ENCODE measurements at regions not wholly inside any gene's neighbourhood (a gene's known extent, or its start where the extent isn't known, plus 50 kb on each side); places are given as distances from the start of the nearest gene placed in this dataset.
"Not testable (repeated sequence)": the region's sequence is repeated elsewhere in the genome, so short reads cannot be mapped to it uniquely, and the experiment has no call there.

GRCh38 chr2:7094231-7094741 lies 177.1 kb downstream of the RNF144A start:
- peak in 8 of 11 donors; percentile 39 to 64 (median 47) for DNase-seq (ENCODE audit: extremely low read depth in 1 of 11, low read depth in 9 of 11, low spot score in 4 of 11)

- no peak for DNase-seq (ENCODE audit: extremely low read depth in 1 of 11, low read depth in 9 of 11, low spot score in 4 of 11)
Observed at GRCh38 chr2:7096726-7097352, 179.6 kb downstream of the RNF144A start.

GRCh38 chr2:7097353-7097895 lies 180.2 kb downstream of the RNF144A start:
- peak in 9 of 11 donors; percentile 56 to 69 (median 61) for DNase-seq (ENCODE audit: extremely low read depth in 1 of 11, low read depth in 9 of 11, low spot score in 4 of 11)

- DNase-seq (ENCODE audit: extremely low read depth in 1 of 11, low read depth in 9 of 11, low spot score in 4 of 11), result no peak
Observed at GRCh38 chr2:7098816-7099215, 181.6 kb downstream of the RNF144A start.

- DNase-seq (ENCODE audit: extremely low read depth in 1 of 11, low read depth in 9 of 11, low spot score in 4 of 11), result not testable (repeated sequence)
Observed at GRCh38 chr2:7099687-7100086, 182.5 kb downstream of the RNF144A start.

- no peak for DNase-seq (ENCODE audit: extremely low read depth in 1 of 11, low read depth in 9 of 11, low spot score in 4 of 11)
Observed at GRCh38 chr2:7102826-7103225, 185.6 kb downstream of the RNF144A start.

- DNase-seq (ENCODE audit: extremely low read depth in 1 of 11, low read depth in 9 of 11, low spot score in 4 of 11), result no peak
Observed at GRCh38 chr2:7108792-7109532, 191.8 kb downstream of the RNF144A start.

GRCh38 chr2:7109533-7109885 lies 192.3 kb downstream of the RNF144A start:
- DNase-seq (ENCODE audit: extremely low read depth in 1 of 11, low read depth in 9 of 11, low spot score in 4 of 11), result peak in 8 of 11 donors; percentile 29 to 61 (median 38)

- no peak for DNase-seq (ENCODE audit: extremely low read depth in 1 of 11, low read depth in 9 of 11, low spot score in 4 of 11)
Observed at GRCh38 chr2:7111626-7112025, 194.4 kb downstream of the RNF144A start.

- no peak for DNase-seq (ENCODE audit: extremely low read depth in 1 of 11, low read depth in 9 of 11, low spot score in 4 of 11)
Observed at GRCh38 chr2:7115364-7115763, 198.2 kb downstream of the RNF144A start.

GRCh38 chr2:7115906-7116305 lies 198.7 kb downstream of the RNF144A start:
- no peak for DNase-seq (ENCODE audit: extremely low read depth in 1 of 11, low read depth in 9 of 11, low spot score in 4 of 11)

- no peak for DNase-seq (ENCODE audit: extremely low read depth in 1 of 11, low read depth in 9 of 11, low spot score in 4 of 11)
Observed at GRCh38 chr2:7116511-7116910, 199.3 kb downstream of the RNF144A start.

- no peak for DNase-seq (ENCODE audit: extremely low read depth in 1 of 11, low read depth in 9 of 11, low spot score in 4 of 11)
Observed at GRCh38 chr2:7117076-7117475, 199.9 kb downstream of the RNF144A start.

- no peak for DNase-seq (ENCODE audit: extremely low read depth in 1 of 11, low read depth in 9 of 11, low spot score in 4 of 11)
Observed at GRCh38 chr2:7118606-7119131, 201.5 kb downstream of the RNF144A start.

GRCh38 chr2:7119132-7119835 lies 202.1 kb downstream of the RNF144A start:
- peak in 7 of 11 donors; percentile 12 to 34 (median 23) for DNase-seq (ENCODE audit: extremely low read depth in 1 of 11, low read depth in 9 of 11, low spot score in 4 of 11)

GRCh38 chr2:7121851-7122250 lies 204.6 kb downstream of the RNF144A start:
- no peak for DNase-seq (ENCODE audit: extremely low read depth in 1 of 11, low read depth in 9 of 11, low spot score in 4 of 11)

GRCh38 chr2:7127156-7127555 lies 209.9 kb downstream of the RNF144A start:
- DNase-seq (ENCODE audit: extremely low read depth in 1 of 11, low read depth in 9 of 11, low spot score in 4 of 11), result no peak

GRCh38 chr2:7127687-7128086 lies 210.5 kb downstream of the RNF144A start:
- DNase-seq (ENCODE audit: extremely low read depth in 1 of 11, low read depth in 9 of 11, low spot score in 4 of 11), result no peak

- DNase-seq (ENCODE audit: extremely low read depth in 1 of 11, low read depth in 9 of 11, low spot score in 4 of 11), result no peak
Observed at GRCh38 chr2:7131261-7131660, 214.0 kb downstream of the RNF144A start.

Measured in renal cortex interstitium (tissue), 11 donors.